ENCODE measurements at regions not wholly inside any gene's neighbourhood (a gene's known extent, or its start where the extent isn't known, plus 50 kb on each side); places are given as distances from the start of the nearest gene placed in this dataset.

- Histone ChIP-seq H3K27me3 (ENCODE audit: insufficient read depth, low read length, poor library complexity, severe bottlenecking) (no peaks in the 10 kb centered on the region), H3K36me3 (ENCODE audit: insufficient read depth, low read length) (no peaks in the 10 kb centered on the region), H3K4me3 (ENCODE audit: low read length) (no peak overlapping the region), H3K27ac (ENCODE audit: low read depth, low read length) (no peak overlapping the region), H3K4me1 (ENCODE audit: insufficient read depth, low read length) (no peaks in the 10 kb centered on the region), H3K9me3 (ENCODE audit: low read length) (no peaks in the 10 kb centered on the region)
- ChIA-PET CTCF (no interaction called here), POLR2A (no interaction called here)
- Mint-ChIP-seq H3K36me3 (no peaks in the 10 kb centered on the region), H3K9me3 (no peaks in the 10 kb centered on the region), H3K27me3 (no peaks in the 10 kb centered on the region), H3K4me3 (no peak overlapping the region), H3K4me1 (no peaks in the 10 kb centered on the region), H3K27ac (no peak overlapping the region)
- DNase-seq: no peak
Observed at GRCh38 chr5:87872986-87873385, 395.7 kb downstream of the TMEM161B start.

- Mint-ChIP-seq H3K4me1 (no peaks in the 10 kb centered on the region), H3K36me3 (no peaks in the 10 kb centered on the region), H3K9me3 (no peaks in the 10 kb centered on the region), H3K4me3 (no peak overlapping the region), H3K27me3 (peaks cover 0 to 3% of the 10 kb centered on the region in 2 donors), H3K27ac (no peak overlapping the region)
- H3K27me3 ChIP-seq (ENCODE audit: insufficient read depth, low read length, poor library complexity, severe bottlenecking): no peaks in the 10 kb centered on the region
- H3K9me3 ChIP-seq (ENCODE audit: low read length): no peaks in the 10 kb centered on the region
- ChIA-PET CTCF (no interaction called here), POLR2A (no interaction called here)
- no peak overlapping the region for H3K27ac ChIP-seq (ENCODE audit: low read depth, low read length)
- no peak for DNase-seq
- no peaks in the 10 kb centered on the region for H3K4me1 ChIP-seq (ENCODE audit: insufficient read depth, low read length)
- no peaks in the 10 kb centered on the region for H3K36me3 ChIP-seq (ENCODE audit: insufficient read depth, low read length)
- no peak overlapping the region for H3K4me3 ChIP-seq (ENCODE audit: low read length)
Observed at GRCh38 chr5:87868792-87869191, 399.9 kb downstream of the TMEM161B start.

- H3K27me3 ChIP-seq (ENCODE audit: insufficient read depth, low read length, poor library complexity, severe bottlenecking): no peaks in the 10 kb centered on the region
- no peaks in the 10 kb centered on the region for H3K36me3 ChIP-seq (ENCODE audit: insufficient read depth, low read length)
- H3K36me3 Mint-ChIP-seq: no peaks in the 10 kb centered on the region
- peaks cover 0 to 2% (median 0%) of the 10 kb centered on the region in 5 donors for H3K9me3 Mint-ChIP-seq
- POLR2A ChIA-PET: no interaction called here
- H3K4me3 ChIP-seq (ENCODE audit: low read length): no peak overlapping the region
- peaks cover 0 to 3% of the 10 kb centered on the region in 2 donors for H3K27me3 Mint-ChIP-seq
- no peak overlapping the region for H3K4me3 Mint-ChIP-seq
- H3K9me3 ChIP-seq (ENCODE audit: low read length): no peaks in the 10 kb centered on the region
- H3K27ac Mint-ChIP-seq: no peak overlapping the region
- CTCF ChIA-PET: no interaction called here
- no peaks in the 10 kb centered on the region for H3K4me1 ChIP-seq (ENCODE audit: insufficient read depth, low read length)
- H3K27ac ChIP-seq (ENCODE audit: low read depth, low read length): no peak overlapping the region
- no peak for DNase-seq
- no peaks in the 10 kb centered on the region for H3K4me1 Mint-ChIP-seq
Observed at GRCh38 chr5:87867281-87867680, 401.4 kb downstream of the TMEM161B start.

DNA sequence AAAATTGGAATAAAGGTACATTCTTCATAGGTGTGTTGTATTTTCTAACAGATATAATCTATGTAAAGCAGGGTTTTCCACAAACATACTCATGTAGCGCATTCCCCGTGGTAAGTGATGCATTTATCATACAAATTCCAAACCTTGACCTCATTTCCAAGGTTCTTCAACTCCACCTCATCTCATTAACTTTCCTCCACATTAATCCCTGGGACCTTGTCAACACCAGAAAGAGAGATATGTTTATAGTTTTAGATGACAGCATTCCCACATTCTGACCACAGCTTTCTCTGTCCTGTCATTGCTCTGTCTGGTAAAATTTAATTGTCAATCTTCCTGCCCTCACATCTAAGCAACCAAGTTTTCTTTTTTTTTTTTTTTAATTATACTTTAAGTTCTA is 415.1 kb downstream of the TMEM161B start:
- Mint-ChIP-seq H3K4me3 (no peak overlapping the region), H3K9me3 (peaks cover 0 to 7% (median 0%) of the 10 kb centered on the region in 5 donors), H3K27me3 (no peaks in the 10 kb centered on the region), H3K36me3 (no peaks in the 10 kb centered on the region), H3K4me1 (no peaks in the 10 kb centered on the region), H3K27ac (no peak overlapping the region)
- H3K4me3 ChIP-seq (ENCODE audit: low read length): no peak overlapping the region
- H3K4me1 ChIP-seq (ENCODE audit: insufficient read depth, low read length): no peaks in the 10 kb centered on the region
- no peaks in the 10 kb centered on the region for H3K36me3 ChIP-seq (ENCODE audit: insufficient read depth, low read length)
- H3K27ac ChIP-seq (ENCODE audit: low read depth, low read length): no peak overlapping the region
- H3K9me3 ChIP-seq (ENCODE audit: low read length): no peaks in the 10 kb centered on the region
- no peak for DNase-seq
- no peaks in the 10 kb centered on the region for H3K27me3 ChIP-seq (ENCODE audit: insufficient read depth, low read length, poor library complexity, severe bottlenecking)
- ChIA-PET POLR2A (no interaction called here), CTCF (no interaction called here)

DNA sequence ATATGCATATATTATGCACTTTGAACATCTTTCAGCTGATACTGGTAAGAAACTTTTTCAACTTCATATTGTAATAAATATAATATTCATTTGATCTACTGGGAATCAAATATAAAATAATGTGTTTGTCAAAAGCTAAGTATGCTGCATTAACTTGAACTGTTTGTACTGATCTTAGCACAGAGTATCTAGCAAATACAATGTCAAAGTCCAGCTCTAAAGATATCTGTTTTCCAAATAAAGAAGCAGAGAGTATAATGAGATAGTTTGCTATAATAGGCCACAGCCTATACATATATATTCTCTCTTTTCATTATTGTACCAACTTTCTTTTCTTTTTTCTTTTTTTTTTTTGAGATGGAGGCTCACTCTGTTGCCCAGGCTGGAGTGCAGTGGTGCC is 417.0 kb downstream of the TMEM161B start:
- no peak overlapping the region for H3K27ac Mint-ChIP-seq

DNA sequence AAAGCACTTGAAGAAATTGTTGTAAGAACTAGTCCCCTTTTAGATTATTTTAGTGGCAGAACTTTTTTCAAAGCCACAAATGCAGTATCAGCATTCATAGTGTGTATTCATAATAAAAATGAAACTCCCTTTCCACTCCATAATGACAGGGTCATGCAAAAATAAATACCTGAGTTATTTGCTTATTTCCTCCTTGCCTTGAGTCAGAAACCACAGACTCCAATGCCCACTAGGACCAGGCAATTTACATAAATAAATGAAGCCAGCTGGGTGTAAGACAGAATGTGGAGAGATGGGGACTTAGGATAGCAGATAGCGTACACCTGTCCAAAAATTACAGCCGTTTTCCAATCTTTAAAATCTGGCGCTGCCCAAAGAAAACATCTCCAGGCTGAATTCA is 417.8 kb downstream of the TMEM161B start:
- Mint-ChIP-seq H3K4me3 (no peak overlapping the region), H3K9me3 (peaks cover 0 to 7% (median 0%) of the 10 kb centered on the region in 5 donors), H3K4me1 (no peaks in the 10 kb centered on the region), H3K36me3 (no peaks in the 10 kb centered on the region), H3K27ac (no peak overlapping the region), H3K27me3 (no peaks in the 10 kb centered on the region)
- Histone ChIP-seq H3K27me3 (ENCODE audit: insufficient read depth, low read length, poor library complexity, severe bottlenecking) (no peaks in the 10 kb centered on the region), H3K36me3 (ENCODE audit: insufficient read depth, low read length) (no peaks in the 10 kb centered on the region), H3K27ac (ENCODE audit: low read depth, low read length) (no peak overlapping the region), H3K9me3 (ENCODE audit: low read length) (no peaks in the 10 kb centered on the region), H3K4me3 (ENCODE audit: low read length) (no peak overlapping the region), H3K4me1 (ENCODE audit: insufficient read depth, low read length) (no peaks in the 10 kb centered on the region)
- ChIA-PET POLR2A (no interaction called here), CTCF (no interaction called here)
- no peak for DNase-seq

More for the DNA sequence above, 417.0 kb downstream of the TMEM161B start:
- no peaks in the 10 kb centered on the region for H3K4me1 ChIP-seq (ENCODE audit: insufficient read depth, low read length)
- H3K36me3 ChIP-seq (ENCODE audit: insufficient read depth, low read length): no peaks in the 10 kb centered on the region
- H3K27ac ChIP-seq (ENCODE audit: low read depth, low read length): no peak overlapping the region
- H3K9me3 ChIP-seq (ENCODE audit: low read length): no peaks in the 10 kb centered on the region
- CTCF ChIA-PET: no interaction called here
- Mint-ChIP-seq H3K9me3 (peaks cover 0 to 7% (median 0%) of the 10 kb centered on the region in 5 donors), H3K4me3 (no peak overlapping the region), H3K27me3 (no peaks in the 10 kb centered on the region), H3K4me1 (no peaks in the 10 kb centered on the region), H3K36me3 (no peaks in the 10 kb centered on the region)
- H3K27me3 ChIP-seq (ENCODE audit: insufficient read depth, low read length, poor library complexity, severe bottlenecking): no peaks in the 10 kb centered on the region
- POLR2A ChIA-PET: no interaction called here
- no peak overlapping the region for H3K4me3 ChIP-seq (ENCODE audit: low read length)
- DNase-seq: no peak

- Histone ChIP-seq H3K4me1 (ENCODE audit: insufficient read depth, low read length) (no peaks in the 10 kb centered on the region), H3K4me3 (ENCODE audit: low read length) (no peak overlapping the region), H3K27me3 (ENCODE audit: insufficient read depth, low read length, poor library complexity, severe bottlenecking) (no peaks in the 10 kb centered on the region), H3K9me3 (ENCODE audit: low read length) (no peaks in the 10 kb centered on the region), H3K27ac (ENCODE audit: low read depth, low read length) (no peak overlapping the region), H3K36me3 (ENCODE audit: insufficient read depth, low read length) (no peaks in the 10 kb centered on the region)
- POLR2A ChIA-PET: no interaction called here
- H3K4me1 Mint-ChIP-seq: no peaks in the 10 kb centered on the region
- CTCF ChIA-PET: no interaction called here
- no peak overlapping the region for H3K27ac Mint-ChIP-seq
- H3K27me3 Mint-ChIP-seq: peaks cover 0 to 1% of the 10 kb centered on the region in 2 donors
- no peak for DNase-seq
- no peaks in the 10 kb centered on the region for H3K36me3 Mint-ChIP-seq
- H3K4me3 Mint-ChIP-seq: no peak overlapping the region
- peaks cover 0 to 6% (median 3%) of the 10 kb centered on the region in 5 donors for H3K9me3 Mint-ChIP-seq
Observed at GRCh38 chr5:87845734-87846133, 422.9 kb downstream of the TMEM161B start.

DNA sequence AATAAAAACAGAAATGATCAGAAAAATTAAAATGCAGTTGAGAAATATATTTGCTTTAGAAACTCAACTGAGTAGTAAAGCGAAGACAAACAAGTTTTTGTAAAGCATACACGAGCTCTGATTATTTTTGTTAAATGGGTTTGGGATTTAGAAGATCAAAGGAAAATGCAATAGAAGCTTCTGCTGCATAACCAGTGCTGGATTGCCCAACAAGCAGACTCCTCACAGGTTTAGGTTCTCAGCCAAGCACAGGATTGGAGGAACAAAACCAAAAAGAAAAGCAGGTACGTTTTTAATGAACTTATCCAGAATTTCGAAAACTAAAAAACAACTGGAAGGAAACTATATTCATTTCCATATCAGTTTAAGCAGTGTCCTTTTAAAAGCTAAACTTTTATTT is 423.8 kb downstream of the TMEM161B start:
- H3K4me3 Mint-ChIP-seq: no peak overlapping the region
- no peak for DNase-seq
- H3K27ac Mint-ChIP-seq: no peak overlapping the region
- no peak overlapping the region for H3K4me3 ChIP-seq (ENCODE audit: low read length)
- no peaks in the 10 kb centered on the region for H3K4me1 ChIP-seq (ENCODE audit: insufficient read depth, low read length)
- peaks cover 0 to 1% of the 10 kb centered on the region in 2 donors for H3K27me3 Mint-ChIP-seq
- H3K27ac ChIP-seq (ENCODE audit: low read depth, low read length): no peak overlapping the region
- no peaks in the 10 kb centered on the region for H3K36me3 Mint-ChIP-seq
- H3K27me3 ChIP-seq (ENCODE audit: insufficient read depth, low read length, poor library complexity, severe bottlenecking): no peaks in the 10 kb centered on the region
- H3K9me3 Mint-ChIP-seq: peaks cover 8 to 10% (median 9%) of the 10 kb centered on the region in 5 donors
- H3K36me3 ChIP-seq (ENCODE audit: insufficient read depth, low read length): no peaks in the 10 kb centered on the region
- no peaks in the 10 kb centered on the region for H3K4me1 Mint-ChIP-seq
- ChIA-PET POLR2A (no interaction called here), CTCF (no interaction called here)
- no peaks in the 10 kb centered on the region for H3K9me3 ChIP-seq (ENCODE audit: low read length)

GRCh38 chr5:87844449-87844848 is 424.2 kb downstream of the TMEM161B start:
- Mint-ChIP-seq H3K36me3 (no peaks in the 10 kb centered on the region), H3K4me3 (no peak overlapping the region), H3K9me3 (peaks cover 11 to 13% (median 12%) of the 10 kb centered on the region in 5 donors), H3K27me3 (peaks cover 0 to 1% of the 10 kb centered on the region in 2 donors), H3K27ac (no peak overlapping the region), H3K4me1 (no peaks in the 10 kb centered on the region)
- H3K4me3 ChIP-seq (ENCODE audit: low read length): no peak overlapping the region
- POLR2A ChIA-PET: no interaction called here
- H3K27me3 ChIP-seq (ENCODE audit: insufficient read depth, low read length, poor library complexity, severe bottlenecking): no peaks in the 10 kb centered on the region
- CTCF ChIA-PET: no interaction called here
- no peak for DNase-seq
- no peaks in the 10 kb centered on the region for H3K4me1 ChIP-seq (ENCODE audit: insufficient read depth, low read length)
- no peaks in the 10 kb centered on the region for H3K36me3 ChIP-seq (ENCODE audit: insufficient read depth, low read length)
- H3K27ac ChIP-seq (ENCODE audit: low read depth, low read length): no peak overlapping the region
- no peaks in the 10 kb centered on the region for H3K9me3 ChIP-seq (ENCODE audit: low read length)
